Loucy (cell line): ENCODE measurements at regions not wholly inside any gene's neighbourhood (a gene's known extent, or its start where the extent isn't known, plus 50 kb on each side); places are given as distances from the start of the nearest gene placed in this dataset.

Experiments
- H2AFZ ChIP-seq: fragments of 200-600 bp; sonication (generic); 2 replicates; pipeline ENCODE4 v1.6.0; 2016; ENCODE audit warnings: antibody characterized with exemption, mild to moderate bottlenecking, low read length, moderate library complexity
- H3F3A ChIP-seq: fragments of 200-600 bp; 2 replicates; pipeline ENCODE4 v1.6.0; 2016; ENCODE audit warnings: antibody characterized with exemption, low read depth, mild to moderate bottlenecking
- H3K27me3 ChIP-seq: fragments of 200-600 bp; sonication (generic); 2 replicates; pipeline ENCODE4 v1.6.1; 2014; ENCODE audit warnings: low read length, mild to moderate bottlenecking; ENCODE audit not compliant: insufficient read depth, poor library complexity, severe bottlenecking
- H3K36me3 ChIP-seq: fragments of 200-600 bp; sonication (generic); 2 replicates; pipeline ENCODE4 v1.6.1; 2016; ENCODE audit warnings: low read length; ENCODE audit not compliant: insufficient read depth
- H3K4me1 ChIP-seq: fragments of 200-600 bp; sonication (generic); 2 replicates; pipeline ENCODE4 v1.5.1; 2014; ENCODE audit warnings: low read length, mild to moderate bottlenecking; ENCODE audit not compliant: insufficient read depth, poor library complexity, severe bottlenecking
- H3K4me2 ChIP-seq: fragments of 200-600 bp; sonication (generic); 2 replicates; pipeline ENCODE4 v1.6.0; 2014; ENCODE audit warnings: antibody characterized with exemption, low read length, low read depth, mild to moderate bottlenecking; ENCODE audit not compliant: poor library complexity, severe bottlenecking
- H3K4me3 ChIP-seq: fragments of 200-600 bp; sonication (generic); 2 replicates; pipeline ENCODE4 v1.5.1; 2014; ENCODE audit warnings: low read length, mild to moderate bottlenecking, mixed read lengths; ENCODE audit not compliant: poor library complexity, severe bottlenecking
- H3K79me2 ChIP-seq: fragments of 200-600 bp; sonication (generic); 2 replicates; pipeline ENCODE4 v1.6.1; 2014; ENCODE audit warnings: low read length; ENCODE audit not compliant: insufficient read depth
- H3K9ac ChIP-seq: fragments of 200-600 bp; sonication (generic); 2 replicates; pipeline ENCODE4 v1.6.0; 2014; ENCODE audit warnings: mild to moderate bottlenecking, low read depth, low read length, moderate library complexity; ENCODE audit not compliant: poor library complexity, severe bottlenecking
- H3K9me2 ChIP-seq: fragments of 200-600 bp; sonication (generic); replicated peaks from 2 replicates; pipeline ENCODE4 v1.6.1; 2016; ENCODE audit warnings: low read depth, low read length, mixed read lengths
- H3K9me3 ChIP-seq: fragments of 200-600 bp; sonication (generic); 2 replicates; pipeline ENCODE4 v1.6.1; 2014; ENCODE audit warnings: mild to moderate bottlenecking, antibody characterized with exemption, low read length, low read depth; ENCODE audit not compliant: insufficient read depth
- H4K20me1 ChIP-seq: fragments of 200-600 bp; sonication (generic); 2 replicates; pipeline ENCODE4 v1.6.0; 2014; ENCODE audit warnings: antibody characterized with exemption, low read length, mild to moderate bottlenecking; ENCODE audit not compliant: insufficient read depth, poor library complexity, severe bottlenecking
- CTCF ChIP-seq: fragments of 200-600 bp; sonication (generic); conservative IDR thresholded peaks from 2 replicates; pipeline ENCODE4 v1.5.1; 2014; ENCODE audit warnings: mild to moderate bottlenecking, antibody characterized with exemption, low read length
- EZH2phosphoT487 ChIP-seq: fragments of 200-600 bp; IDR thresholded peaks from 2 replicates; pipeline ENCODE4 v1.6.1; 2018; ENCODE audit warnings: antibody characterized with exemption, mild to moderate bottlenecking, moderate library complexity, borderline replicate concordance

- H3K9ac ChIP-seq = no peak overlapping the region
- H3K27me3 ChIP-seq = no peaks in the 10 kb centered on the region
- H3K4me3 ChIP-seq = no peak overlapping the region
- no peaks in the 10 kb centered on the region for H4K20me1 ChIP-seq
- H3K9me3 ChIP-seq = no peaks in the 10 kb centered on the region
- no peaks in the 10 kb centered on the region for H3K9me2 ChIP-seq
- H3K4me2 ChIP-seq = no peak overlapping the region
- no peaks in the 10 kb centered on the region for H3K4me1 ChIP-seq
- TF ChIP-seq EZH2phosphoT487 (no peak), CTCF (no peak)
- H3K79me2 ChIP-seq = no peaks in the 10 kb centered on the region
- H2AFZ ChIP-seq = no peak overlapping the region
- H3K36me3 ChIP-seq = no peaks in the 10 kb centered on the region
- H3F3A ChIP-seq = no peaks in the 10 kb centered on the region
Observed at GRCh38 chr4:181698221-181698620, 545.0 kb upstream of the TENM3 start.

- no peak overlapping the region for H2AFZ ChIP-seq
- H3K9ac ChIP-seq = no peak overlapping the region
- H3K27me3 ChIP-seq = no peaks in the 10 kb centered on the region
- no peaks in the 10 kb centered on the region for H3F3A ChIP-seq
- H4K20me1 ChIP-seq = no peaks in the 10 kb centered on the region
- no peaks in the 10 kb centered on the region for H3K4me1 ChIP-seq
- H3K4me3 ChIP-seq = no peak overlapping the region
- no peaks in the 10 kb centered on the region for H3K9me2 ChIP-seq
- no peak overlapping the region for H3K4me2 ChIP-seq
- H3K9me3 ChIP-seq = 0 out of 2 replicates have a peak, but pooled peaks cover 3% of the 10 kb centered on the region
- TF ChIP-seq EZH2phosphoT487 = no peak
- no peak for TF ChIP-seq CTCF
- H3K36me3 ChIP-seq = no peaks in the 10 kb centered on the region
- H3K79me2 ChIP-seq = no peaks in the 10 kb centered on the region
Observed at GRCh38 chr4:181701214-181701613, 542.0 kb upstream of the TENM3 start.

GRCh38 chr4:181701894-181702293 is 541.3 kb upstream of the TENM3 start:
- TF ChIP-seq CTCF (no peak), EZH2phosphoT487 (no peak)
- Histone ChIP-seq H4K20me1 (no peaks in the 10 kb centered on the region), H3K4me1 (no peaks in the 10 kb centered on the region), H2AFZ (no peak overlapping the region), H3K9me3 (0 out of 2 replicates have a peak, but pooled peaks cover 3% of the 10 kb centered on the region), H3K9me2 (no peaks in the 10 kb centered on the region), H3K9ac (no peak overlapping the region), H3K27me3 (no peaks in the 10 kb centered on the region), H3K79me2 (no peaks in the 10 kb centered on the region), H3F3A (no peaks in the 10 kb centered on the region), H3K36me3 (no peaks in the 10 kb centered on the region), H3K4me3 (no peak overlapping the region), H3K4me2 (no peak overlapping the region)
